IPS DF 19.7 (cell line): ENCODE measurements at regions not wholly inside any gene's neighbourhood (a gene's known extent, or its start where the extent isn't known, plus 50 kb on each side); places are given as distances from the start of the nearest gene placed in this dataset.
"Not testable (repeated sequence)": the region's sequence is repeated elsewhere in the genome, so short reads cannot be mapped to it uniquely, and the experiment has no call there.

Source experiments
- DNase-seq: peaks from one replicate; pipeline ENCODE4 v3.0.0-alpha.2; 2013; ENCODE audit warnings: low read depth, low spot score

DNA sequence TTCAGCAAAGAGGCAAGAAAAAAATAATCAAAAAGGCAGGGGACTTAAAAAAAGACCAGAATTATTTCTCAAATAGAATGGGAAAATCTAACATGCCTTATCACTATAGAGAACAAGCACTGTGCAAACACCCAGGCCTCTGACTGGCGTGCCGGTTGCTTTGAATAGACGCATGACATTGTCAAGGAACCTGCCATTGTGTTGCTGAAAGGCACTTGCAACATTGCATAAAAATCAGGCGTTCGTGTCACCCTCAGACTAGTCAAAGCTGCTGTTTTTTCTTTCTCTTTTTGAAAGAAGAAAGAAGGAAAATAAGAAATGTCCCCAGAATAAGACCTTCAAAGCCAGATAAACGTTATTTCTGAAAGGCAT is 549.3 kb upstream of the CADM1 start:
- no peak for DNase-seq

DNA sequence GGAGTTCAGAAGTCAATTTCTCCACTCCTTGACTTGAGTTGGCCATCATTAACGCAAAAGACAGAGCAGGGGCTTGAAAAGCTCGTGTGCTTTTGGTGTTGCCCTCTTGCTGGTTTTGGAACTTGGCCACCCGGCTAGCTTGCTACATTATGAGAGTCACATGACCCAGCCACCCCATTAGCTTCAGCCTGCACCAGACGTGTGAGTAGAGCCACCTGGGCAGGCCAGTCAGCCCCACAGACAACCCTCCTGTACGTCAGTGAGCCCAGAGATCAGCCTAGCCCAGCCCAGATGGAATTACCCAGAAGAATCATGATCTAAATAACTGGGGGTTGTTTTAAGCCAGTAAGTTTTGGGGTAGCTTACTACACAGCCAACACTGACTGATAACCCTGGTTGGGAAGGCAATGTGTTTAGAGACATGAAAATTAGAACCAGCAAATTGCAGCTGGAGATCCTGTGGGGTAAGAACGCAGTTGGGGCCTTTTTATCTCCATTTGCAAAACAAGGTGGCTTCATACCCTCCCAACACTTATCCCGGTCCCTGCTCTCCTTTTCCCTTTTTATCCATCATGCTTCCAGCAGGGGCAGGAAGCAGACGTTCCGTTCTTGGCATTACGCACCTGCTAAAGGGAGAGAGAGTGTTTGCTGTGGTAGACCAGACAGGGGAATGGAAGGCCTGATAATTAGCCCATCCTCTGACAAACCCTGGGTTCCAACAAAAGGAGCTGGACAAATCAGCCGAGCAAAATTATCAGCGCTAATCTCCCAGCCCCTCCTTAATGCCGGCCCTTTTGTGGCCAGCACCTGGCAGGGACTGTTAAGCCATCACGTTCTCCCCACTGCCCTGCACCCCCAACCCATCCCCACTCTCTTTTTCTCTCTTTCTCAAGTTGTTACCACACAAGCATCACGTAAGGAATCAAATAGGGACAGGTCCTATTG is 548.7 kb upstream of the CADM1 start:
- no peak for DNase-seq

GRCh38 chr11:116051494-116051893 is 547.3 kb upstream of the CADM1 start:
- no peak for DNase-seq

DNA sequence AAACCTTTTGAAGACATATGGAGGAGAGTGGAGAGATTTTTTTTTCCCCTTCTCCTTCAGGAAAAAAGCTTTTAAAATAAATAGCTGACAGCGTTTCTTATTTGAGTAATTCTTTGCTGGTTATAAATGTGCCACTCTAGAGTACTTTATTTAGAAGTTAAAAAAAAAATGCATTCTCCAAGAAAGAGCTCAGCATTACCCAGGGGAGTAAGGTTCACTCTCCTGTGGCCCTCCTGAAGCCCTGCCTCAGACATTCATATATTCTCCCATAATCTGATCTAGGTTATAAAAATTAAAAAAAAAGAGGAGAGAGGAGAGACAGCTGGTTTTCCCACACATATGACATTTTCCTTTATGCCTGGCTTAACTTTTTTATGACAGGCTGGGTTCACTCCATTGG is 545.2 kb upstream of the CADM1 start:
- no peak for DNase-seq

DNA sequence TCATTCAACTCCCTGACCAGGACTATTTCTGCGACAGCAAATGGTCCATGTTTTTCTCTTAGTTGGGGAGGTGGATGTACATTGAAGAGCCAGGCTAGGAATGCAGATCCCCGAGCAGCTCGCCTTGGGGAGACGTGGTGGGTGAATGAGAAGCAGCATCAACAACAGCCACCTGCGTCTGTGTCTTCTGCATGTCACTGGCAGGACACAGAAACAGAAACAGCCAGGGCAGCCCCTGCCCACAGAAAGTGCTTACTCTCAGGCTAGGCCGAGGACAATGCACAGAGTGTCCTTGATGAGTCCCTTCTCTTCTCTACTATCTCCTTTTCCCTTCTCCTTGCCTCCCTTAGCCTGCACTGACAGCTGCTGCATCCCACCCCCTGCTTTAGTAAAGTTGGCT is 541.9 kb upstream of the CADM1 start:
- no peak for DNase-seq

DNA sequence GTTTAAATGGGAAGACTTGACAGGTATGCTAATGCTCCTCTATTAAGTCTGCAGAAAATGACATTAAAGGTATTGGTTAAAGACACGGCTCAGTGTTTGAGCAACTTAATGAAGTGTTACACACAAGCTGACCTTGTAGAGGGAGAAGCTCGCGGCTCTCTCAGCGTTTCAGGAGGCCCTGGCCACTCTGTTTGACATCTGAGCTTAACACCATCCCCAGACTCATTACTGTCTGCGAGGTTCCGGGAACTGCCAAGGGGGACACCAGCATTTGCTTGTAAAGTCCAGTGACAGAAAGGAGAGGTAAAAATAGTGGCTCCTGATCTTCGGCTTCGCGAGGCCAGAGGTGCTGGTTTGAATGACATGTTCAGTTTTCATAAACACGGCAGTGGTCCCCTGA is 540.7 kb upstream of the CADM1 start:
- no peak for DNase-seq

- no peak for DNase-seq
Measured at GRCh38 chr11:116044520-116044919, 540.3 kb upstream of the CADM1 start.

GRCh38 chr11:116043857-116044256 is 539.6 kb upstream of the CADM1 start:
- no peak for DNase-seq

- DNase-seq: not testable (repeated sequence)
Measured at GRCh38 chr11:116043059-116043458, 538.8 kb upstream of the CADM1 start.

DNA sequence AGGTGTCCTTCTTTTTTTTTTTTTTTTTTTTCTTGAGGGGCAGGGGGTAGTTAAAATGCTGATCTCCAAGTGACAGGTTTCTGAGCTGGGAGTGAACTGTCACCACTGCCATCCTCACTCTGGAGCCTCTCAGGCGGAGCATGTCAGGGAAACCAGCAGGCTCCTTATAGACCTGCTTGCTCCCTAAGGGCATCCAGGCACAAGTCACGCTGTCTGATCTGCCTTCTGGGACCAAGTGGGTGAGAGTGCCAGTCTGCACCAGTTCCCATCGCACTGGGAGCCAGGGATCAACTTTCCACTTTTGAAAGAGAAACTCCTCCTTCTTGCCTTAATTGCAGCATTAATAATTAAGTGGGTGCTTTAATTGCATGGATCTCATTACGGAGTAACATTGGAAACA is 537.9 kb upstream of the CADM1 start:
- no peak for DNase-seq

DNA sequence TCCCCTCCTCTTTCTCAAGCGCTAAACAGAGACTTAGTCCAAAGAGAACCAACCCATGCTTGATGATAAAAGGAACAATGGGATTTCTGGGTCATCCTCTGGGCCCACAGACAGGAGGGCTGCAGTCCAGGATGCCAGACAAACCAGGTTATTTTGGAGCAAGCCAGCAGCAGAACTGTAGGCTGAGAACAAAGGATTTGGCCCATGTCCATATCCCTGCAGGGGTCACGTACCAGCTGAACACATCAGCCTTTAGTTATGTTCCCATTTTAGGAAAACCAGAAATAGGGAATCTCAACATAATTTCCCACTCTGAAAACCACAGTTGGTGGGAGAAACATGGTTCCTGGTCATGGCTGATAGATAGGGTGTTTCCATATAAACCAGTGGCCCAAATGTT is 533.6 kb upstream of the CADM1 start:
- DNase-seq: no peak

DNA sequence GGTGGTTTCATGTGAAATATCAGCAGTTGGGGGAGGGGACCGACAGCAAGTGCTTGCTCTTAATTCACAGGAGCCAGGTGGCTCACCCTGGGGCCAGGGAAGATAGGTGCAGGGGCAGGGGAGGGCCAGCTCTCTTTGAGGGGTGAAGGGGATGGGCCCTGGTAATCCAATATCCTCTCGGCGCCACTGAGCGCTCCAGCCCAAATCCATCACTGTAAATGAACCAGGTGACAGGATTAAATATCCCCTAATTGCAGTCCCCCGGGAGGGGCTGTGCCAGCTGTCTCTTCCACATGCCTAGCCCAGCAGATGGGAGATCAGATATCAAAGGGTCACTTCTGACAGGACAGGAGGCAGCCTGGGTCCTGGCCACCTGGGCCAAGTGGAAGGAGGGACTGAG is 531.8 kb upstream of the CADM1 start:
- DNase-seq: no peak

DNA sequence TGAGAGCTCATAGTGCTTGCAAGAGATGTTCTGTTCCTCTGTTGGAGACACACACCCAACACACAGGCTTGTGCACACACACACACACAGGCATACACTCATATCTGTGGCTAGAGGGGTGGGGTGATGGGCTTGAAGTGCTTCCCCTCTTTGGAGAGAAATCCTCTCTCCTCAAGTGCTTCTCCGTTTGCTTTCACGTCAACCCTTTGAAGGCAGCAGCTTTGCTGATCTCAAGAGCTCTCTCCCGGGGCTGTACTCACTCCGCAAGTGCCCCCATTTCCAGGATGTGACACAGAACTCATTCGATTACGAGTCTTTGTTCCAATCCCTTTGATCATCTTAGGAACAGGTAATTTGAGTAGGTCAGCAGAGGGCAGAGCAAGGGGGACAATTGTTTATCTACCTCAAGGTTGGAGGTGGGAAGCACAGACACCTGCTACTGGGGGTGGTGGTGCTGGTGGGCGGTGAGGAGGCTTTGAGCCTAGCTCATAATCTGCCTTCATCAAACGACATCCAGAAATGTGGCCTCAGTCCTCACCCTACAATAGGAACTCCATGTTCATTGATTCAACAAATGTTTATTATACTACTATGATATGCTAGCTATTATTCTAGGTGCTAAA is 529.8 kb upstream of the CADM1 start:
- DNase-seq: no peak

- DNase-seq: no peak
Measured at GRCh38 chr11:116030697-116031331, 526.6 kb upstream of the CADM1 start.

DNA sequence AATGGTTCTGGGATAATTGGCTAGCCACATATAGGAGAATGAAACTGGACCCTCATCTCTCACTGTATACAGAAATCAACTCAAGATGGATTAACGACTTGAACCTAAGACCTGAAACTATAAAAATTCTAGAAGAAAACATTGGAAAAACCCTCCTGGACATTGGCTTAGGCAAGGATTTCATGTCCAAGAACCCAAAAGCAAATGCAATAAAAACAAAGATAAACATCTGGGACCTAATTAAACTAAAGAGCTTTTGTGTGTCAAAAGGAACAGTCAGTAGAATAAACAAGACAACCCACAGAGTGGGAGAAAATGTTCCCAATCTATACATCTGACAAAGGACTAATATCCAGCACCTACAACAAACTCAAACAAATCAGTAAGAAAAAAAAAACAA is 524.3 kb upstream of the CADM1 start:
- DNase-seq: not testable (repeated sequence)

DNA sequence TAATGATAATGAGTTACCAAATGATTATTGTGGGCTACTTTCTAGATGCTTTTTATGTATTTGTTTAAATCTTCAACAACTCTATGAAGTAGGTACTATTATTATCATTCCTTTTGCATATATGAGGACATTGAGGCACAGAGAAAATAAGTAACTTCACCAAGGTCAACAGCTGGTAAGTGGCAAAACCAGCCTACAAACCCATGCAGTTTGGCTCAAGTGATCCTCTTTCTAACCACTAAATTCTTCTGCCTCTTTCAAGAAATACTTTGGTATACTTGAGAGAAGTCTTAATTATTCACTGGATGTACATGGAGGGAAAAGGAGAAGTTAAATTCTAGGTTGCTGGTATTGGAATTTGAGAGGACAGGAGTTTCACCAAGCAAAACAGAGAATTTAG is 495.2 kb upstream of the CADM1 start:
- no peak for DNase-seq

DNA sequence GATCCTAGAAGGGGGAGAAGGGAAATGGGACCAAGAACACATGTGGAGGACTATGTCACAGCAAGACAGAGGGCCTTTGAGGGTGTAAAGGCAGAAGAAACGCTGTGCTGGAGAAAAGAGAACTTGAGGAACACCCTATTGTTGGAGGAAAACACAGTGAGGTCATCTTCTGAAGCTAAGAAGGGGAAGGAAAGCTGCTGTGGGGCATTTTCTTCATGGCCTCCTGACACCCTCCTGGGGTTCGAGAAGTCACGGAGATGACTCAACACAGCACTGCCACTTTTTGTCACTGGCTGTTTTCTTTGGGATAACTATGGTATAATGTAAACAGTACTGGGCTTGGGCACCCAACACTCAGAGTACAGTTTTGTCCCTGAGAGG is 492.6 kb upstream of the CADM1 start:
- no peak for DNase-seq

DNA sequence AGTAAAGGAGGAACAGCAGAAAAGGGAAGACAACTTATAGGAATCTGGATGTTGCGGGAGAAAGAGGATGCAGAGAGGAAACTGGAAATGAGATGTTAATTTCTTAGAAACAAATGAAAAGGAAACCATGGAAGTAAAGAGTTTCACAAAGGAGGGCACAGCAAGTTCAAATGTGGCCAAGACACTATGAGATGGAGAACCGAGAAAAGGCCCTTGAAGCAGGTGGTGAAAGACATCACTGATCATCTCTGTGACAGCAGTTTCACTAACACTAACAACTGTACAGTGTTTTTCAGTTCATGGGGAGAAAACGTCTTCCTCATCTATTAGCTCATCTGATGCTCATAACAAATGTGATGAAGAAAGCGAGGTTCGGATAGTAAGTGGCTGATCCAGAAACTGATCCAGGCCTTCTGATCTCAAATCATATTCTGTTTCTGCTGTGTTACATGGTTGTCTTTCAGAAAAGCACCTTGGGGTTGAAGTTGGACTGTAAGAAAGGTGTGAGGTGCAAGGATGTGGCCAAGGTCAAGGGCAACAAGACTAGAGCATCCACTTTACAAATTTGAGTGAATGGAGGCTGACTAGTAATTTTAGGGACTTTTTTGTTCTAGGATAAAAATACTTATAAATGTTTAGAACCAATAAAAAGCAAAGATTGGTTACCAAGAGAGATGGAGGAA is 492.1 kb upstream of the CADM1 start:
- no peak for DNase-seq

GRCh38 chr11:115993590-115993989 is 489.4 kb upstream of the CADM1 start:
- DNase-seq: no peak

- DNase-seq: peak; percentile 23
Measured at GRCh38 chr11:115990004-115990447, 485.8 kb upstream of the CADM1 start.

DNA sequence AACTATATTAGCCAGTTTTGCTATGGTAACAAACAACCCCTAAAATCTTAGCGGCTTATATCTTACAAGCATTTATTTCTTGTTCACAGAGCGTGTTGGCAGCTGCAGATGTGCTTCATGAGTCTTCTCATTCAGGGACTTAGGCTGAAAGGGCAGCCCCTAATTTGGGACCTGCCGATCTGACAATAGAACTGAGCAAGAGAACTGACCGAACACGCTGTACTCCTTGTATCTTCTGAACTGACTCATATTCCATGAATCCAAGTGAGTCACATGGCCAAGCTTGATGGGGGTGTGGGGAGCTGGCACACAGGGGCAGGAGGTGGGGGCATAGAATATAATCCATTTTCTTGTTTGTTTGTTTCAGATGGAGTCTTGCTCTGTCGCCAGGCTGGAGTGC is 481.7 kb upstream of the CADM1 start:
- no peak for DNase-seq

DNA sequence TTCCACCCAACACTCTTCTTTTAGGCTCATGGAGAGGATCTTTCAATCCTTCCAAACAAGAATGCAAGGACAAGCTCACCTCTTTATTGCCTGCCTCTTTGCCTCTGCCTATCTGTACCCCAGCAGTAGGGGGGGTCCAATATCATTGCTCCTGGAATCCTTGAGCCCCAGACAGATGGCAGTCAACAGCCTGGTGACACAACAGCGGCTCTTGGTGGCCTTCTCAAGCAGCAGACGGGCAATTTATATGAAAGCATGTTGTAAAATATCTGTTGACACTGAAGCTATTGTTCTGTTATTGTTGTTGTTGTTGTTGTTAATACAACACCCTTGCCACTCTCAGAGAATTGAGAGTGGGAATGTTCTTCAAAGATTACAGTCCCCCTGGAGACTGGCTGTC is 480.0 kb upstream of the CADM1 start:
- no peak for DNase-seq
